Chondrocyte (in vitro differentiated cells): ENCODE measurements at regions not wholly inside any gene's neighbourhood (a gene's known extent, or its start where the extent isn't known, plus 50 kb on each side); places are given as distances from the start of the nearest gene placed in this dataset.
A peak's percentile ranks its signal among the peaks of the same experiment; 100 is the strongest.

Experiments
- DNase-seq: peaks from one replicate; pipeline ENCODE4 v3.0.0; 2021; ENCODE audit warnings: mixed read lengths, low spot score
- H3K27ac Mint-ChIP-seq: one replicate; pipeline ENCODE4 v1.8.0; 2021; ENCODE audit warnings: mild to moderate bottlenecking, moderate library complexity, mixed read lengths; ENCODE audit not compliant: unreplicated experiment
- H3K27me3 Mint-ChIP-seq: 2 replicates; pipeline ENCODE4 v1.8.0; 2021; ENCODE audit warnings: low read depth, mixed read lengths
- H3K36me3 Mint-ChIP-seq: 2 replicates; pipeline ENCODE4 v1.8.0; 2021; ENCODE audit warnings: low read depth, mixed read lengths
- H3K4me1 Mint-ChIP-seq: 2 replicates; pipeline ENCODE4 v1.8.0; 2021; ENCODE audit warnings: low read depth, mild to moderate bottlenecking, mixed read lengths
- H3K4me3 Mint-ChIP-seq: one replicate; pipeline ENCODE4 v1.8.0; 2021; ENCODE audit warnings: mild to moderate bottlenecking, moderate library complexity, mixed read lengths; ENCODE audit not compliant: unreplicated experiment
- H3K9me3 Mint-ChIP-seq: 2 replicates; pipeline ENCODE4 v1.8.0; 2021; ENCODE audit warnings: low read depth, mixed read lengths
- TF ChIP-seq, protein P1 (sequence below): fragments of 200-600 bp; sonication (generic); IDR thresholded peaks from 2 replicates; pipeline ENCODE4 v1.5.0; 2021; ENCODE audit warnings: antibody characterized with exemption, mild to moderate bottlenecking, moderate library complexity

DNA sequence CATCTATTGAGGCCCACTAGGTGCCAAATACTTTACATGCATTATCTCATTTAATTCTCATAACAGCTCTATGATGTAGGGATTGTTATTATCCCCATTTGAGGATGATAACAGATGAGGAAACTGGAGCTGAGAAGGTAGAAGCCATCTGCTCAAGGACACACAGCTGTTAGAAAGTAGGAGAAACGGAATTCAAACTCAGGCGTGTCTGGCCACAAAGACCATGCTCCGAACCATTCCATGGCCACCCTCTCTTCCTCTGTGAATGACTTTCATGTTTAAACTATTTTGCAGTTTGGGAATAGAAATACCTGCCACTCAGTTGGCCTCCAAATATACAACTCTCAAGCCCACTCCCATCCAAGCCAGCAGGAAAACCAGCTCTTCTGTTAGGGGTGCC is 87.6 kb upstream of the ANKRD55 start:
- Mint-ChIP-seq H3K4me1 (peaks cover 29% of the 10 kb centered on the region), H3K27me3 (no peaks in the 10 kb centered on the region), H3K9me3 (no peaks in the 10 kb centered on the region), H3K27ac (no peak overlapping the region), H3K4me3 (no peak overlapping the region), H3K36me3 (no peaks in the 10 kb centered on the region)
- no peak for DNase-seq
- TF ChIP-seq, protein P1, sequence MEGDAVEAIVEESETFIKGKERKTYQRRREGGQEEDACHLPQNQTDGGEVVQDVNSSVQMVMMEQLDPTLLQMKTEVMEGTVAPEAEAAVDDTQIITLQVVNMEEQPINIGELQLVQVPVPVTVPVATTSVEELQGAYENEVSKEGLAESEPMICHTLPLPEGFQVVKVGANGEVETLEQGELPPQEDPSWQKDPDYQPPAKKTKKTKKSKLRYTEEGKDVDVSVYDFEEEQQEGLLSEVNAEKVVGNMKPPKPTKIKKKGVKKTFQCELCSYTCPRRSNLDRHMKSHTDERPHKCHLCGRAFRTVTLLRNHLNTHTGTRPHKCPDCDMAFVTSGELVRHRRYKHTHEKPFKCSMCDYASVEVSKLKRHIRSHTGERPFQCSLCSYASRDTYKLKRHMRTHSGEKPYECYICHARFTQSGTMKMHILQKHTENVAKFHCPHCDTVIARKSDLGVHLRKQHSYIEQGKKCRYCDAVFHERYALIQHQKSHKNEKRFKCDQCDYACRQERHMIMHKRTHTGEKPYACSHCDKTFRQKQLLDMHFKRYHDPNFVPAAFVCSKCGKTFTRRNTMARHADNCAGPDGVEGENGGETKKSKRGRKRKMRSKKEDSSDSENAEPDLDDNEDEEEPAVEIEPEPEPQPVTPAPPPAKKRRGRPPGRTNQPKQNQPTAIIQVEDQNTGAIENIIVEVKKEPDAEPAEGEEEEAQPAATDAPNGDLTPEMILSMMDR = no peak

DNA sequence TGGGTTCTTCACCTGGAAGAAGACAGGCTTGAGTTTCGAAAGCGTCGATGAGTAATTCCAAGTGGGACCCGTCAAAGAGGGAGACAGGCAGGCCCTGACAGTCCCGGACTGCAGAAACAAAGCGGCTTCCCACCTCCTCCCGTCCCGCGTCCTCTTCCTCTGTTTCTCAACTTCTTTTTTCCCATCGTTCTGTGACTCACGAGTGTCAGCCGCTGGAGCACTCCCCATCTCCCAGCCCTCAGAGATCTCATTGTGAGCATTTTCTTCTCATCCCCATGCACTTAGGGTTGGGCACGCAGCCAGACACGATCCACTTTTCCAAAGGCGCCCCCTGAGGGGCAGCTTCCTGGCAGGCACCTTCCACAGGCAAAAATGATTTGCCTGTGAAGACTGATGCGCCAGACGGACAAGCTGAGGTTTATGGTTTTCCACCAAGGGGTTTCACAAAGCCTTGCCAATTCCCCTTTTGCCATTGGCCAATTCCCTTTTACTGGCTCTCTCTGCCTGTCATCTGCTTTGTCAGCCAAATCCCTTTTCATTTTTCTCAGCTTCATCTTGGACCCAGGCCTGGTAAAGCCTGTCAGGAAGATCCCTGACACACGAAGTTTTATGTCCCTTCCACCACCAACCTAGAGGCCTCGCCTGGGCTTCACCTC is 86.5 kb upstream of the ANKRD55 start:
- H3K27ac Mint-ChIP-seq = peak overlapping the region; percentile 55
- TF ChIP-seq, protein P1 = no peak
- H3K36me3 Mint-ChIP-seq = no peaks in the 10 kb centered on the region
- no peaks in the 10 kb centered on the region for H3K9me3 Mint-ChIP-seq
- peaks cover 29% of the 10 kb centered on the region for H3K4me1 Mint-ChIP-seq
- DNase-seq = no peak
- no peaks in the 10 kb centered on the region for H3K27me3 Mint-ChIP-seq
- peak overlapping the region; percentile 17 for H3K4me3 Mint-ChIP-seq

DNA sequence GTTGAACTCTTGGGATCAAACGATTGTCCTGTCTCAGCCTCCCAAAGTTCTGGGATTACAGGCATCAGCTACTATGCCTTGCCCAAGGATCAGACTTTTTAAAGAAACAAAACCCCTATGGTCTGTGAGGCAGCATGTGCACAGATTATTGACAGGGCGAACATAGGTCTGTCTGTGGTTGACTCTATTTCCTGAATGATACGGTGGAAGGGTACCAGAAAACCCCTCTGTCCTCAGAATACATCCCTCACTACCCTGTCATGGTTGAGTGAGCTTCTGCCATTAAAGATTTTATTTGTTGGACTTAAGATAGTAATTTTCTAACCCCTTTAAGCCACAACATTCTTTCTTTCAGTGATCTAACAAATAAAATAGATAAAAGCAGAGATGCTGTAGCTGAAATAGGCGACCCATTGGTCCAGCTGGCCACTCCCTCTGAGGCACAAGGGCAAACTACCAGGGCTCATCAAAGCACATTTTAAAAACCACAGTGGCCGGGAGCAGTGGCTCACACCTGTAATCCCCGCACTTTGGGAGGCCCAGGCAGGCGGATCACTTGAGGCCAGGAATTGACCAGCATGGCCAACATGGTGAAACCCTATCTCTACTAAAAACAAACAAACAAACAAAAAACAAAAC is 84.9 kb upstream of the ANKRD55 start:
- no peaks in the 10 kb centered on the region for H3K27me3 Mint-ChIP-seq

DNA sequence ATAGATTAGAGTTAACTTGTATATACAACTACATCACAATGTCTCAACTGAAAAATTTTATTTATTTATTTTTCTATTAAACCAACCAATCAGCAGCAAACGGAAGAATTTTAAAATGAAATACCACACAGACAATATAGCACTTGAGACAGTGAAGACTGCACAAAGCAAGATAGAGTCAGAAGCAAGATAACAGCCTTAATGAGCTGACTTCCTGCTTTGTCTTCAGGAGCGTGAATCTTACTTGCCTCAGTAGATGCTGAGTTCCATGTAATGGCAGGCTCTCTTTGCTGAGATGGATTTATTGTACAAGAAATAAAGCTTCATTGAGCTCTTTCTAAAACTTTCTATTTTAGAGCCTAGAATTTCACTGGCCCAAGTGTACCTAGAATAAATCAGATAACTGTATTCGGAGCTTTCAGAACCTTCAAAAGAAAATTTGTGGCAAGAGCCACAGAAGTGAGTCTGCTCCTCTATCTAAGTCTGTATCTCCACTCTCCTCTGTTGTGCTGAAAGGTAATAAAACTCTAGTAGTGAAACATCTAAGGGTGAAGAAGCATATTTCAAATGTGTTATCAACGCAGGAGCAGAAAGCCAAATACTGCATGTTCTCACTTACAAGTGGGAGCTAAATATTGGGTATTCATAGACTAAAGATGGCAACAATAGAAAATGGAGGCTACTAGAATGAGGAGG is 83.3 kb upstream of the ANKRD55 start:
- Mint-ChIP-seq H3K4me1 (peaks cover 18% of the 10 kb centered on the region), H3K27me3 (no peaks in the 10 kb centered on the region), H3K4me3 (no peak overlapping the region), H3K36me3 (no peaks in the 10 kb centered on the region), H3K9me3 (no peaks in the 10 kb centered on the region), H3K27ac (no peak overlapping the region)
- no peak for DNase-seq
- TF ChIP-seq, protein P1 = no peak

More for the DNA sequence above, 84.9 kb upstream of the ANKRD55 start:
- TF ChIP-seq, protein P1 = no peak
- DNase-seq = no peak
- H3K4me1 Mint-ChIP-seq = peaks cover 18% of the 10 kb centered on the region
- no peak overlapping the region for H3K27ac Mint-ChIP-seq
- no peaks in the 10 kb centered on the region for H3K36me3 Mint-ChIP-seq
- no peaks in the 10 kb centered on the region for H3K9me3 Mint-ChIP-seq
- no peak overlapping the region for H3K4me3 Mint-ChIP-seq

DNA sequence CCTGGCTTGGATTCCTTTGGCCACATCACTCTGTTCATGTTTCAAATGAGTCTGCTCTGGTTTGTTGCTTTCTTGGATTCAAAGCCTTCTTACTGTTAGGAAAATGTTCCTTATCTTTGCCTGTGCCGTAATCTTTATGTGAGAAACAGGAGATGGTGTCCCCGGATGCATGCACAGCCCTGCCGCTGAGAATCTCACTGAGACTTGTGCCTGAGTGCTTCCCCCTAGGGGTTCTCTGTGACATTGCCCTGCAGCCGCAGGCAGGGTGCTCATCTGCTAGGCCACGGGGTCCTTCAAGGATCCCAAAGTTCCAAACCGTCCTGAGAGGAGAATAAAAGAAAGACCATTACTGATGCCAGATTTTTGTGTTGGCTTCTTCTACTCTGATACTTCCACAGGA is 81.4 kb upstream of the ANKRD55 start:
- no peak for DNase-seq
- H3K4me1 Mint-ChIP-seq = peaks cover 7% of the 10 kb centered on the region
- H3K4me3 Mint-ChIP-seq = no peak overlapping the region
- no peaks in the 10 kb centered on the region for H3K36me3 Mint-ChIP-seq
- H3K27me3 Mint-ChIP-seq = no peaks in the 10 kb centered on the region
- no peak overlapping the region for H3K27ac Mint-ChIP-seq
- no peaks in the 10 kb centered on the region for H3K9me3 Mint-ChIP-seq
- TF ChIP-seq, protein P1 = peak; percentile 48
